HUES6 (cell line): ENCODE measurements at regions not wholly inside any gene's neighbourhood (a gene's known extent, or its start where the extent isn't known, plus 50 kb on each side); places are given as distances from the start of the nearest gene placed in this dataset.
"Not testable (repeated sequence)": the region's sequence is repeated elsewhere in the genome, so short reads cannot be mapped to it uniquely, and the experiment has no call there.

ENCODE experiments used
- H3K27ac ChIP-seq: 2 replicates; pipeline ENCODE4 v1.7.0; 2013; ENCODE audit warnings: low read depth, mild to moderate bottlenecking, low read length, inconsistent platforms
- H3K27me3 ChIP-seq: 2 replicates; pipeline ENCODE4 v1.6.1; 2013; ENCODE audit warnings: low read length; ENCODE audit not compliant: control insufficient read depth, insufficient read depth
- H3K36me3 ChIP-seq: 2 replicates; pipeline ENCODE4 v1.6.1; 2013; ENCODE audit warnings: low read length; ENCODE audit not compliant: control insufficient read depth, insufficient read depth
- H3K4me1 ChIP-seq: 2 replicates; pipeline ENCODE4 v1.6.1; 2013; ENCODE audit warnings: low read length; ENCODE audit not compliant: control insufficient read depth, insufficient read depth
- H3K4me3 ChIP-seq: 2 replicates; pipeline ENCODE4 v1.5.1; 2013; ENCODE audit warnings: low read depth, low read length
- H3K9ac ChIP-seq: one replicate; pipeline ENCODE4 v1.6.1; 2013; ENCODE audit warnings: mild to moderate bottlenecking, low read length
- H3K9me3 ChIP-seq: 2 replicates; pipeline ENCODE4 v1.6.1; 2013; ENCODE audit warnings: low read depth, low read length; ENCODE audit not compliant: control insufficient read depth, insufficient read depth

DNA sequence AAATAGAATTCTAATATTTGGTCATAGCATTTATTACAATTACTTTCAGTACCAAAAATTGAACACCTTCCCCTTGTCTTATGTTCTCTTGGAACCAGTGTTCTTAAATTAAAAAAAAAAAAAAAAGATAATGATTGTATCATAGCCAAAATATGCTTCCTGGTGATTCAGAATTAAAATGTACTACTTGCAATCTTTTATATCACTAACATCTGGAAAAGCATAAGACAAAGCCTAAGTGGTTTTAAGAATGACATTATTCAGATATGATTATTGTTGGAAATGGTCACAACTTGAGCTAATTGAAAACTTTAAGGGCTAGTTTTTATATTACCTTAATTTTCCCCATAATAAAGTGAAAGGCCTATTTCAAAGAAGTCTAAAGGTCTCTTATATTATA lies 493.3 kb upstream of the MARCKS start:
- Histone ChIP-seq H3K9ac (no peak overlapping the region), H3K36me3 (no peaks in the 10 kb centered on the region), H3K4me1 (peaks cover 44% of the 10 kb centered on the region)

GRCh38 chr6:113364766-113365165 lies 492.4 kb upstream of the MARCKS start:
- no peak overlapping the region for H3K27ac ChIP-seq

More for the DNA sequence above, 493.3 kb upstream of the MARCKS start:
- no peaks in the 10 kb centered on the region for H3K9me3 ChIP-seq
- H3K4me3 ChIP-seq = no peak overlapping the region
- H3K27me3 ChIP-seq = no peaks in the 10 kb centered on the region
- H3K27ac ChIP-seq = no peak overlapping the region

DNA sequence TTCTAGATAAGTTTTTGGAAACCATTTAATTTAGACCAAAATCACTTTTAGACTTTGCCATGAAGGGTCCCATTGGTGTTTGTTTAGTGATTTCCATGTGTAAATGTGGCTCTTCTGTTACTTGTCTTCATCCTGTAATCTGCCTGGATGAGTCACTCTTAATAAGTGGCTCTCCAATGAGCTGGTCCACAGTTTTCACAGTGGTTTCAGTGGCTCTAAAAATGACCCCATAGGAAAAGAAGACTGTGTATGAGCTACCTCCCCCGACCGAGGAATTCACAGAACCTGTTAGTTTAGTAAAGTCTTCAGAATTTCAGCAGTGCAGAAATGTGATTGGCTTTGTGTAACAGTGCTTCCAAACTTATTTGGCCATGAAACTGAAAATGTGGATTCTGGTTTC lies 492.0 kb upstream of the MARCKS start:
- peaks cover 34% of the 10 kb centered on the region for H3K4me1 ChIP-seq
- no peaks in the 10 kb centered on the region for H3K27me3 ChIP-seq

More at GRCh38 chr6:113364766-113365165, 492.4 kb upstream of the MARCKS start:
- Histone ChIP-seq H3K9ac (no peak overlapping the region), H3K9me3 (no peaks in the 10 kb centered on the region), H3K27me3 (no peaks in the 10 kb centered on the region), H3K4me3 (no peak overlapping the region), H3K4me1 (peaks cover 38% of the 10 kb centered on the region), H3K36me3 (no peaks in the 10 kb centered on the region)

DNA sequence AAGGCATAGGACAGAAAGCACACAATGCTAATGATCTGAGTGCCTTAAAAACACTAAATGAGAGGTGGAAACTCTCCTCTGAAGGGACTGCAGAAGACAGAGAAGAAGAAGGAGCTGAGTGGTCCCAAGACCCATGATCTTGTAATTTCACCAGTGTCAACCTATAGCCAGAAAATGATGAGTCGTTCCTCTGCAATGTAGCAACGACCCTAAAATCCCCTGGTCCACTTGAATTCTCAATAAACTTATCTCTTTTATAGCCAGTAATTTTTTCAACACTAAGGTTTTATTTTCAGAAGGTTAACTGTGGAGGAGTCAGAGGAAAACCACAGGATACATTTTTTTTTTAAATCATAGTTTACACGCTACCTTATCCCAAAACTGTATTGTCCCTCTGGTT lies 490.6 kb upstream of the MARCKS start:
- H3K4me1 ChIP-seq = peaks cover 24% of the 10 kb centered on the region
- H3K36me3 ChIP-seq = no peaks in the 10 kb centered on the region
- no peak overlapping the region for H3K27ac ChIP-seq
- no peak overlapping the region for H3K9ac ChIP-seq
- H3K27me3 ChIP-seq = no peaks in the 10 kb centered on the region
- H3K4me3 ChIP-seq = no peak overlapping the region
- no peaks in the 10 kb centered on the region for H3K9me3 ChIP-seq

More for the DNA sequence above, 492.0 kb upstream of the MARCKS start:
- Histone ChIP-seq H3K9me3 (no peaks in the 10 kb centered on the region), H3K36me3 (no peaks in the 10 kb centered on the region), H3K4me3 (no peak overlapping the region), H3K27ac (no peak overlapping the region), H3K9ac (no peak overlapping the region)

GRCh38 chr6:113370508-113371502 lies 486.3 kb upstream of the MARCKS start:
- Histone ChIP-seq H3K4me3 (no peak overlapping the region), H3K27ac (no peak overlapping the region), H3K36me3 (no peaks in the 10 kb centered on the region), H3K9me3 (no peaks in the 10 kb centered on the region), H3K4me1 (no peaks in the 10 kb centered on the region), H3K27me3 (no peaks in the 10 kb centered on the region), H3K9ac (no peak overlapping the region)

DNA sequence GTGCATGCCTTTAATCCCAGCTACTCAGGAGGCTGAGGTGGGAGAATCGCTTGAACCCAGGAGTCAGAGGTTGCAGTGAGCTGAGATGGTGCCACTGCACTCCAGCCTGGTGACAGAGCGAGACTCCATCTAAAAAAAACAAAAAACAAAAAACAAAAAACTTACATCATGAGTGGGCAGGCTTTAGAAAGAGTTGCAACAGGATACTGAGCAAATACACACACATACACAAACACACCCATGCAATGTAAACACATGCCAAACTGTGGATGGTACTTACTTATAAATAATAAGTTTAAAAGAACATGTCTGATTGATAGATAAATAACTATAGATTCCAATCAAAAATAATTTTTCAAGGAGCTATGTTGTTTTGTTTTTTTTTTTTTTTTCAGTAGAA lies 481.7 kb upstream of the MARCKS start:
- not testable (repeated sequence) for H3K9me3 ChIP-seq, H3K4me3 ChIP-seq, H3K9ac ChIP-seq, H3K27ac ChIP-seq, H3K27me3 ChIP-seq, H3K36me3 ChIP-seq, H3K4me1 ChIP-seq

- no peaks in the 10 kb centered on the region for H3K36me3 ChIP-seq
- H3K4me1 ChIP-seq = no peaks in the 10 kb centered on the region
- H3K27me3 ChIP-seq = no peaks in the 10 kb centered on the region
- no peak overlapping the region for H3K9ac ChIP-seq
- H3K4me3 ChIP-seq = no peak overlapping the region
- H3K9me3 ChIP-seq = no peaks in the 10 kb centered on the region
- no peak overlapping the region for H3K27ac ChIP-seq
These were observed 480.9 kb upstream of the MARCKS start for GRCh38 chr6:113375950-113376846.

DNA sequence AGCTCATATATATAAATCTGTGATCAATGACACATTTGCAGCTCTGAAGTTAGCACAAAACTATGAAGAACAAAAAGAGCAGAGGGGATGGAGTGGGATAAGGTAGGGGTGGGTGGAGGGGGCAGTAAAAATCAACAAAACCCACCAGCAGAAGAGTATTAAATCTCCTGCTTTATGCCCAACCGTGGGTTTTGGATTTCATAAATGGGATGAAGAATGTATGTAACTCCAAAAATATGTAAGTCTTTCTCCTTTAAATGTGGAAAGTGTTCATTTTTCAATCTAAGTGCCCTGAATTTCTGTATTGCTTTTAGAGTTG lies 480.3 kb upstream of the MARCKS start:
- no peaks in the 10 kb centered on the region for H3K27me3 ChIP-seq
- no peak overlapping the region for H3K4me3 ChIP-seq
- H3K4me1 ChIP-seq = no peaks in the 10 kb centered on the region
- no peaks in the 10 kb centered on the region for H3K9me3 ChIP-seq
- H3K36me3 ChIP-seq = no peaks in the 10 kb centered on the region
- H3K27ac ChIP-seq = no peak overlapping the region
- no peak overlapping the region for H3K9ac ChIP-seq

- Histone ChIP-seq H3K36me3 (no peaks in the 10 kb centered on the region), H3K9me3 (no peaks in the 10 kb centered on the region)
These were observed 479.7 kb upstream of the MARCKS start for GRCh38 chr6:113377362-113377942.

GRCh38 chr6:113380591-113380990 lies 476.6 kb upstream of the MARCKS start:
- H3K9me3 ChIP-seq = no peaks in the 10 kb centered on the region
- no peaks in the 10 kb centered on the region for H3K27me3 ChIP-seq
- no peaks in the 10 kb centered on the region for H3K4me1 ChIP-seq
- no peak overlapping the region for H3K27ac ChIP-seq
- H3K9ac ChIP-seq = no peak overlapping the region
- no peak overlapping the region for H3K4me3 ChIP-seq
- H3K36me3 ChIP-seq = no peaks in the 10 kb centered on the region

More at GRCh38 chr6:113377362-113377942, 479.7 kb upstream of the MARCKS start:
- no peak overlapping the region for H3K9ac ChIP-seq
- H3K27ac ChIP-seq = no peak overlapping the region
- H3K4me1 ChIP-seq = no peaks in the 10 kb centered on the region
- H3K4me3 ChIP-seq = no peak overlapping the region
- H3K27me3 ChIP-seq = no peaks in the 10 kb centered on the region
